Prostate gland (tissue), 2 donors: ENCODE measurements at regions not wholly inside any gene's neighbourhood (a gene's known extent, or its start where the extent isn't known, plus 50 kb on each side); places are given as distances from the start of the nearest gene placed in this dataset.

ENCODE experiments used
- POLR2A ChIP-seq: fragments of 450-650 bp; IDR thresholded peaks from one replicate; pipeline ENCODE4 v1.6.1; 2016; ENCODE audit warnings: antibody characterized with exemption, mild to moderate bottlenecking
- TF ChIP-seq, protein P1 (sequence below), 4 experiments: fragments of 200-600 bp in 2 of 4; fragments of 450-650 bp in 2 of 4; sonication (generic) in 2 of 4; IDR thresholded peaks; 1 replicate in 3 of 4; 2 replicates in 1 of 4; pipeline ENCODE4 v1.5.1; 2016 to 2019; ENCODE audit warnings: antibody characterized with exemption in 4 of 4, mild to moderate bottlenecking in 2 of 4, moderate library complexity in 2 of 4

DNA sequence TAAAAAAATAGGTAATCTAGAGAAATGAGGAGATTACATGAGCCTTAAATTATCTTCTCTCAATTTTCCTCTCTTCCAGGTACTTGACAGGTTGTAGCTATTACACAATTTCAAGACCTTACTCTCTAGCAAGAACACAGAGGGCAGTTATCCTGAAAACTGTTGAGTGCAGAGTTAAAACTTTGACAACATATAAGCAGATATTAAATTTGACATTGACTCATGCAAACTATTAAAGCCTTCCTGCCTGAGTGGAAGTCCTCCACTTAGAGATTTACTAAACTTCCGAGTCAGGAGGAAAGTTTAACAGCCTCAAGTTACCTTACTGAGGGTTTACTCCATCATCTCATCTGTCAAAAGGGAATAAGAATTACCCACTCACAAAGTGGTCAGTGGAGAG lies 73.5 kb upstream of the ARID5B start:
- no peak for TF ChIP-seq POLR2A
- TF ChIP-seq, protein P1, sequence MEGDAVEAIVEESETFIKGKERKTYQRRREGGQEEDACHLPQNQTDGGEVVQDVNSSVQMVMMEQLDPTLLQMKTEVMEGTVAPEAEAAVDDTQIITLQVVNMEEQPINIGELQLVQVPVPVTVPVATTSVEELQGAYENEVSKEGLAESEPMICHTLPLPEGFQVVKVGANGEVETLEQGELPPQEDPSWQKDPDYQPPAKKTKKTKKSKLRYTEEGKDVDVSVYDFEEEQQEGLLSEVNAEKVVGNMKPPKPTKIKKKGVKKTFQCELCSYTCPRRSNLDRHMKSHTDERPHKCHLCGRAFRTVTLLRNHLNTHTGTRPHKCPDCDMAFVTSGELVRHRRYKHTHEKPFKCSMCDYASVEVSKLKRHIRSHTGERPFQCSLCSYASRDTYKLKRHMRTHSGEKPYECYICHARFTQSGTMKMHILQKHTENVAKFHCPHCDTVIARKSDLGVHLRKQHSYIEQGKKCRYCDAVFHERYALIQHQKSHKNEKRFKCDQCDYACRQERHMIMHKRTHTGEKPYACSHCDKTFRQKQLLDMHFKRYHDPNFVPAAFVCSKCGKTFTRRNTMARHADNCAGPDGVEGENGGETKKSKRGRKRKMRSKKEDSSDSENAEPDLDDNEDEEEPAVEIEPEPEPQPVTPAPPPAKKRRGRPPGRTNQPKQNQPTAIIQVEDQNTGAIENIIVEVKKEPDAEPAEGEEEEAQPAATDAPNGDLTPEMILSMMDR (IDR thresholded peaks at IDR 0.05) = no peak
